B cell (primary cell): ENCODE measurements at regions not wholly inside any gene's neighbourhood (a gene's known extent, or its start where the extent isn't known, plus 50 kb on each side); places are given as distances from the start of the nearest gene placed in this dataset.

Source experiments
- CTCF ChIP-seq: fragments of 200-600 bp; IDR thresholded peaks from one replicate; pipeline ENCODE4 v1.8.0; 2022; ENCODE audit warnings: antibody characterized with exemption, mild to moderate bottlenecking
- EZH2 ChIP-seq: IDR thresholded peaks from 2 replicates; pipeline ENCODE4 v1.6.1; 2012; ENCODE audit warnings: borderline replicate concordance, low read depth, mild to moderate bottlenecking, moderate library complexity, low read length; ENCODE audit not compliant: insufficient read depth, poor library complexity, severe bottlenecking

DNA sequence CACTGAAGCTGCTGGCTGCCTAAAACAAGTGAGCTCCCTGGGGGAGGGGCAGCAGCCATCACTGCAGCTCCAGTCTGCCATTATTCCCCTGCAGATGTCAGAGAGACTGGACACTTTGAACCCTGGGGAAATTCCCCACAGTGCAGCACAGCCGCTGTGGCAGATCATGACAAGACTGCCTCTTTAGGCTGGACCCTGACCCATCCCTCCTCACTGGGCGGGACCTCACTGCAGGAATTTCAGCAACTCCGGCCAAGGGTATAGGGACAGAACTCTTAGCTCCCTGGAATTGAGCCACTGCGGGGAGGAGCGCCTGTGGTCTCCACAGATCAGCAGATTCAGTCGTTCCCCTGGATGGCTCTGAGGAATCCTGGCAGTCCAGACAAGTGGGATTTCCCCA is 964.6 kb downstream of the BRINP3 start:
- no peak for TF ChIP-seq CTCF
- no peak for TF ChIP-seq EZH2
